Central memory CD8-positive, alpha-beta T cell (primary cell): ENCODE measurements at regions not wholly inside any gene's neighbourhood (a gene's known extent, or its start where the extent isn't known, plus 50 kb on each side); places are given as distances from the start of the nearest gene placed in this dataset.
"Not testable (repeated sequence)": the region's sequence is repeated elsewhere in the genome, so short reads cannot be mapped to it uniquely, and the experiment has no call there.

ENCODE experiments used
- ATAC-seq: fragments of 150-1000 bp; cut with Tn5 transposase; replicated peaks from 2 replicates; pipeline ENCODE4 v1.10.0; 2022; ENCODE audit warnings: mild to moderate bottlenecking, moderate FRiP score, moderate number of reproducible peaks; ENCODE audit not compliant: poor library complexity, severe bottlenecking; ENCODE audit errors: extremely low read depth
- DNase-seq, 2 donors: peaks; one replicate each; pipeline ENCODE4 v3.0.0; 2021; ENCODE audit warnings: low spot score in 2 of 2
- H3K27ac Mint-ChIP-seq: one replicate; pipeline ENCODE4 v1.8.0; 2022; ENCODE audit warnings: low read depth, mild to moderate bottlenecking, moderate library complexity, mixed read lengths
- H3K27me3 Mint-ChIP-seq: one replicate; pipeline ENCODE4 v1.8.0; 2022; ENCODE audit warnings: mixed read lengths
- H3K36me3 Mint-ChIP-seq: one replicate; pipeline ENCODE4 v1.8.0; 2022; ENCODE audit warnings: mild to moderate bottlenecking, moderate library complexity, mixed read lengths; ENCODE audit not compliant: insufficient read depth
- H3K4me1 Mint-ChIP-seq: one replicate; pipeline ENCODE4 v1.8.0; 2022; ENCODE audit warnings: mixed read lengths
- H3K4me3 Mint-ChIP-seq: one replicate; pipeline ENCODE4 v1.8.0; 2022; ENCODE audit warnings: mild to moderate bottlenecking, moderate library complexity, mixed read lengths
- H3K9me3 Mint-ChIP-seq: one replicate; pipeline ENCODE4 v1.8.0; 2022; ENCODE audit warnings: mixed read lengths

GRCh38 chr6:144909753-144910285, 624.7 kb downstream of the UTRN start:
- peaks cover 1% of the 10 kb centered on the region for H3K36me3 Mint-ChIP-seq
- H3K27me3 Mint-ChIP-seq, result peaks cover 28% of the 10 kb centered on the region
- ATAC-seq, result no peak

DNA sequence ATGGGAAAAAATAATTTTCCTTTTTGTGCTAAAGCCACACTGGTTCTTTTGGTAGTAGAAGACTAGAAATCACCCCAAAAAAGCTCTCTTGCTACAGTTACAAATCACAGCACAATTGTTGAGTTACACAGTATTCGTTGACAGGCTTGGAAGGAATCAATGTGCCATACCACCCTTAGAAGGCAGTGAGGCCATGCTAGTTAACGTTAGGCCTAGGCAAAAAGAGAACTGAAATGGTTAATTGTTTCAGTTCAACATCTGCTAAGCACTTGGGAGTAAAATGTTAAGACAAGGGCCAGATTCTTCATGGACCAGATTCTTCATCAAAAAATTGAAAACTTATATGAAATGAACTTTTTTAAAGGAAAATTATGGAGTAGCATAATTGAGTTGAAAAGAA, 626.2 kb downstream of the UTRN start:
- no peak for ATAC-seq
- DNase-seq, result no peak
- H3K4me3 Mint-ChIP-seq, result no peak overlapping the region
- H3K27ac Mint-ChIP-seq, result no peak overlapping the region
- no peaks in the 10 kb centered on the region for H3K9me3 Mint-ChIP-seq
- peaks cover 22% of the 10 kb centered on the region for H3K27me3 Mint-ChIP-seq
- peaks cover 1% of the 10 kb centered on the region for H3K36me3 Mint-ChIP-seq
- H3K4me1 Mint-ChIP-seq, result no peaks in the 10 kb centered on the region

More at GRCh38 chr6:144909753-144910285, 624.7 kb downstream of the UTRN start:
- no peaks in the 10 kb centered on the region for H3K4me1 Mint-ChIP-seq
- H3K9me3 Mint-ChIP-seq, result no peaks in the 10 kb centered on the region
- DNase-seq, result no peak
- no peak overlapping the region for H3K4me3 Mint-ChIP-seq
- no peak overlapping the region for H3K27ac Mint-ChIP-seq

- peaks cover 20% of the 10 kb centered on the region for H3K27me3 Mint-ChIP-seq
These were observed 627.3 kb downstream of the UTRN start for GRCh38 chr6:144912474-144912873.

GRCh38 chr6:144918073-144918472, 632.9 kb downstream of the UTRN start:
- Mint-ChIP-seq H3K27me3 (peaks cover 8% of the 10 kb centered on the region), H3K4me3 (no peak overlapping the region), H3K36me3 (no peaks in the 10 kb centered on the region), H3K4me1 (no peaks in the 10 kb centered on the region), H3K9me3 (no peaks in the 10 kb centered on the region), H3K27ac (no peak overlapping the region)
- ATAC-seq (no peak), DNase-seq (no peak)

More at GRCh38 chr6:144912474-144912873, 627.3 kb downstream of the UTRN start:
- no peak overlapping the region for H3K27ac Mint-ChIP-seq
- H3K4me1 Mint-ChIP-seq, result no peaks in the 10 kb centered on the region
- no peak overlapping the region for H3K4me3 Mint-ChIP-seq
- H3K36me3 Mint-ChIP-seq, result peaks cover 1% of the 10 kb centered on the region
- no peak for ATAC-seq
- no peaks in the 10 kb centered on the region for H3K9me3 Mint-ChIP-seq
- DNase-seq, result no peak

DNA sequence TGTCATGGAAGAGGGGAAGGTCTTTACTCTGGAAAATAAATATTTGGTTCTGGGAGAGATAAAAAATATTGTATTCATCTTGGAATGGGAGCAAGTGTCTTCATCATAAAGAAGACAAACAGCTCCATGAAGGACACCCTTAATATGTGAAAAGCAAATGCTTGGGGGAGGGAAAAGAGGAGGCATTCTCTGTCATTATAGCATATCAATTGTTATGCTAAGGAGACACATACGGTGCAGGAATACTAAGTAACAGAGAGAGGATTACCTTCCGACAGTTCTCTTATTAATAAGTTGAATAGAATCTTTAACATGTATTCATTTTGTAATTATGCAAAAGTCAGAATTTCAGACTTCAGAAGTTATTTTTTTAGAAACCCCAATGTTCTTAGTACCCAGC, 634.4 kb downstream of the UTRN start:
- DNase-seq (no peak), ATAC-seq (no peak)
- Mint-ChIP-seq H3K9me3 (no peaks in the 10 kb centered on the region), H3K4me3 (no peak overlapping the region), H3K27ac (no peak overlapping the region), H3K36me3 (no peaks in the 10 kb centered on the region), H3K4me1 (no peaks in the 10 kb centered on the region), H3K27me3 (peaks cover 8% of the 10 kb centered on the region)

- H3K27ac Mint-ChIP-seq, result no peak overlapping the region
- no peaks in the 10 kb centered on the region for H3K4me1 Mint-ChIP-seq
- H3K27me3 Mint-ChIP-seq, result peaks cover 8% of the 10 kb centered on the region
- DNase-seq (no peak), ATAC-seq (peak; percentile 36)
- H3K36me3 Mint-ChIP-seq, result no peaks in the 10 kb centered on the region
- H3K9me3 Mint-ChIP-seq, result no peaks in the 10 kb centered on the region
- H3K4me3 Mint-ChIP-seq, result no peak overlapping the region
These were observed 635.3 kb downstream of the UTRN start for GRCh38 chr6:144920391-144920961.

DNA sequence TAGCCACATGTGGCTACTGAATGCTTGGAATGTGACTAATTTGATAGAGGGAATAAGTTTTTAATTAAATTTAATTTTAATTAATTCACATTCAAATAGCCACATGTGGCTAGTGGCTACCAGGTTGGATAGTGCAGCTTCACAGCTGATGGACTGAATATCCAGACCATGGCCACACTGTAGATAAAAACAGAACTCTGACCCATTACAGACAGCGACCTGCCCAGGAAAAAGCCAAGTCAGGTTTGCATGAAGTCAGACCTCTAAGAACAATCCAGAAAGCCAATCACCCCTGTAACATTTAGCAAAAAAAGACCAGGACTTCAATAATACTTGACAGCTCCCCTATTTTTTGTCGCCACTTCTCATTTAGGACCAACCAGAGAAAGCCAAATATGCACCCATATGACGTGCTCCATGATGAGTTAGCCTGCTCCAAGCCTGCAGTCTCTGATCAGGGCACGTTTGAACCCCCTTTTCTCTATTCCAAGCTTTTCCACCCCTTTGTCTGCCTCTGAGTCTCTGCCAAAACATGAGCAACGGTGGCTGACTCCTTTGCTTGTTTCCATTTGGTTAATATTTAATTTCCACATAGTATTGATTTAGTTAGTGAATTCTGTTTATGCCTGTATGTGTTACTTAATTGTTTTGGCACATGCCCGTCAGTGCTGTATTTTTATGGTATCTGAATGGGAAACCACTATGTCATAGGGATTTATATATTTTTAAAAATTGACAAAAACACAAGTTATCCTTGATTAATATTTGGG, 636.3 kb downstream of the UTRN start:
- no peak for ATAC-seq

DNA sequence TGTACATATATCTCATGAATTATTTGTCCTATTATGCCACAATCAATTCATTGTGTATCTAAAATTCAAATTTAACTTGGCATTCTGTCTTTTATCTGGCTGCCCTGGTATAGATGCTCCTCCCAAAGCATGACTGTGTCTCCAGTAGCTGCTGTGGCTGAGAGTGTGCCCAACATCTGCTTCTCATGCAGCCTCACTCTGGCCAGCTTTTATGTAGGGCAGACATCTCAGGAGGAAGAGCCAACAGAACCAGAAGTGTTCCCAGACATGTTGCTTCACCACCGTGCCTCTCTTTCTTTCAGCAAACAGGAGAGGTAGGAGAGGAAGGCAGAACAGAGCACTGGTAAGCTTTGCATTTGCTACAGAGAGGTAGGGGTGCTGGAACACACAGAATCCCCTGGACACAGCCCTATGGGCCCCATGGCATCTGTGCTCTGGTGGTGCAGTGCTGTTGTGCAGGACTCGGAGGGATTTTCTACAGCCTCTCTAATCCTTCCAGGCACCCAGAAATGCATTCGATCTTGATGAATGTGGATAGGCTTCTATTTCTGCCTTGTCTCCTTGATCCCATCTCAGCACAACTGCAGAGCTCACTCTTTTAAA, 637.1 kb downstream of the UTRN start:
- H3K4me1 Mint-ChIP-seq, result no peaks in the 10 kb centered on the region
- no peak overlapping the region for H3K4me3 Mint-ChIP-seq
- ATAC-seq (no peak), DNase-seq (no peak)
- H3K27me3 Mint-ChIP-seq, result peaks cover 2% of the 10 kb centered on the region
- H3K9me3 Mint-ChIP-seq, result no peaks in the 10 kb centered on the region
- no peak overlapping the region for H3K27ac Mint-ChIP-seq
- H3K36me3 Mint-ChIP-seq, result no peaks in the 10 kb centered on the region

More for the DNA sequence above, 636.3 kb downstream of the UTRN start:
- Mint-ChIP-seq H3K27me3 (peaks cover 8% of the 10 kb centered on the region), H3K9me3 (no peaks in the 10 kb centered on the region), H3K4me3 (no peak overlapping the region), H3K36me3 (no peaks in the 10 kb centered on the region), H3K27ac (no peak overlapping the region), H3K4me1 (no peaks in the 10 kb centered on the region)
- DNase-seq, result no peak

DNA sequence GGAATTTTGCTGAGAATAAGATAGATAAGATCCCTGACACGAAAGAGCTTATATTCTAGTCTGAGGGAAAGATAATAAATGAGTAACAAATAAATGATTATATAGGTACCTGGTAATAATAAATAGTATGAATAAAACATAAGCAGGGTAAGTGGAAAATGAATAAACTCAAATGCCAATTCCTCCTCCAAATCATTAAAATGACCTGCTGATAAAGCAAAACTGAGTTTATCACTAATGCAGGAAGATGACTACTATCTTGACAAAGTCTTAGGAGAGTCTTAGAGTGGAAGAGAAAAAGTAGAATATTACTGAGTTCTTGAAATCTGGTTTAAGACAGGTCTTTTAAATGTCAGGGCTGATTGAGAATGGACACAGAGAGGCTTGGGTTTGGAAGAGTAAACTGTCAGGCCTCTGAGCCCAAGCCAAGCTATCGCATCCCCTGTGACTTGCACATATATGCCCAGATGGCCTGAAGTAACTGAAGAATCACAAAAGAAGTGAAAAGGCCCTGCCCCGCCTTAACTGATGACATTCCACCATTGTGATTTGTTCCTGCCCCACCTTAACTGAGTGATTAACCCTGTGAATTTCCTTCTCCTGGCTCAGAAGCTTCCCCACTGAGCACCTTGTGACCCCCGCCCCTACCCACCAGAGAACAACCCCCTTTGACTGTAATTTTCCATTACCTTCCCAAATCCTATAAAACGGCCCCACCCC, 637.8 kb downstream of the UTRN start:
- not testable (repeated sequence) for H3K4me1 Mint-ChIP-seq, H3K36me3 Mint-ChIP-seq, H3K9me3 Mint-ChIP-seq, H3K27ac Mint-ChIP-seq, ATAC-seq, H3K27me3 Mint-ChIP-seq, DNase-seq, H3K4me3 Mint-ChIP-seq

DNA sequence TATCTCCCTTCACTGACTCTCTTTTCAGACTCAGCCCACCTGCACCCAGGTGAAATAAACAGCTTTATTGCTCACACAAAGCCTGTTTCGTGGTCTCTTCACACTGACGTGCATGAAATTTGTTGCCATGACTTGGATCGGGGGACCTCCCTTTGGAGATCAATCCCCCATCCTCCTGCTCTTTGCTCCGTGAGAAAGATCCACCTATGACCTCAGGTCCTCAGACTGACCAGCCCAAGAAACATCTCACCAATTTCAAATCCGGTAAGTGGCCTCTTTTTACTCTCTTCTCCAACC, 638.3 kb downstream of the UTRN start:
- not testable (repeated sequence) for H3K27ac Mint-ChIP-seq, H3K4me3 Mint-ChIP-seq, H3K36me3 Mint-ChIP-seq, DNase-seq, H3K27me3 Mint-ChIP-seq, H3K4me1 Mint-ChIP-seq, H3K9me3 Mint-ChIP-seq, ATAC-seq

GRCh38 chr6:144928847-144929246, 643.7 kb downstream of the UTRN start:
- no peaks in the 10 kb centered on the region for H3K4me1 Mint-ChIP-seq
- H3K9me3 Mint-ChIP-seq, result peaks cover 5% of the 10 kb centered on the region
- no peak for ATAC-seq
- no peak overlapping the region for H3K27ac Mint-ChIP-seq
- no peaks in the 10 kb centered on the region for H3K27me3 Mint-ChIP-seq
- DNase-seq, result no peak
- no peak overlapping the region for H3K4me3 Mint-ChIP-seq
- no peaks in the 10 kb centered on the region for H3K36me3 Mint-ChIP-seq

GRCh38 chr6:144929262-144929661, 644.1 kb downstream of the UTRN start:
- DNase-seq, result no peak
- H3K9me3 Mint-ChIP-seq, result peaks cover 7% of the 10 kb centered on the region
- H3K27ac Mint-ChIP-seq, result no peak overlapping the region
- no peak overlapping the region for H3K4me3 Mint-ChIP-seq
- H3K27me3 Mint-ChIP-seq, result no peaks in the 10 kb centered on the region
- H3K4me1 Mint-ChIP-seq, result no peaks in the 10 kb centered on the region
- no peak for ATAC-seq
- H3K36me3 Mint-ChIP-seq, result no peaks in the 10 kb centered on the region
